Peyer's patch (tissue), 4 donors: ENCODE measurements at regions not wholly inside any gene's neighbourhood (a gene's known extent, or its start where the extent isn't known, plus 50 kb on each side); places are given as distances from the start of the nearest gene placed in this dataset.

Source experiments
- DNase-seq, 3 donors: peaks; one replicate each; pipeline ENCODE4 v3.0.0-alpha.2; 2017 to 2019
- H3K27ac ChIP-seq, 4 donors: fragments of 200-600 bp; sonication (generic); one replicate each; pipeline ENCODE4 v1.5.1; 2016 to 2019
- H3K27me3 ChIP-seq, 2 donors: fragments of 200-600 bp; sonication (generic); one replicate each; pipeline ENCODE4 v1.5.1; 2019
- H3K36me3 ChIP-seq, 3 donors: fragments of 200-600 bp; sonication (generic); one replicate each; pipeline ENCODE4 v1.5.1; 2016 to 2019
- H3K4me1 ChIP-seq, 4 donors: fragments of 200-600 bp; sonication (generic); one replicate each; pipeline ENCODE4 v1.5.1; 2016 to 2019
- H3K4me3 ChIP-seq, 4 donors: fragments of 200-600 bp; sonication (generic); 1 replicate in 3 of 4; 2 replicates in 1 of 4; pipeline ENCODE4 v1.5.1; 2016 to 2019; ENCODE audit warnings: mild to moderate bottlenecking in 1 of 4
- H3K9me3 ChIP-seq, 4 donors: fragments of 200-600 bp; sonication (generic); one replicate each; pipeline ENCODE4 v1.5.1; 2016 to 2019; ENCODE audit warnings: mild to moderate bottlenecking in 1 of 4
- POLR2A ChIP-seq, 2 donors: fragments of 450-650 bp; IDR thresholded peaks; one replicate each; pipeline ENCODE4 v1.5.1; 2017; ENCODE audit warnings: antibody characterized with exemption in 2 of 2, mild to moderate bottlenecking in 2 of 2, moderate library complexity in 2 of 2
- TF ChIP-seq, protein P1 (sequence below), 6 experiments: fragments of 450-650 bp in 4 of 6; fragments of 200-600 bp in 2 of 6; sonication (generic) in 1 of 6; IDR thresholded peaks; one replicate each; pipeline ENCODE4 v1.5.1; 2017 to 2019; ENCODE audit warnings: antibody characterized with exemption in 6 of 6, mild to moderate bottlenecking in 3 of 6, moderate library complexity in 1 of 6

DNA sequence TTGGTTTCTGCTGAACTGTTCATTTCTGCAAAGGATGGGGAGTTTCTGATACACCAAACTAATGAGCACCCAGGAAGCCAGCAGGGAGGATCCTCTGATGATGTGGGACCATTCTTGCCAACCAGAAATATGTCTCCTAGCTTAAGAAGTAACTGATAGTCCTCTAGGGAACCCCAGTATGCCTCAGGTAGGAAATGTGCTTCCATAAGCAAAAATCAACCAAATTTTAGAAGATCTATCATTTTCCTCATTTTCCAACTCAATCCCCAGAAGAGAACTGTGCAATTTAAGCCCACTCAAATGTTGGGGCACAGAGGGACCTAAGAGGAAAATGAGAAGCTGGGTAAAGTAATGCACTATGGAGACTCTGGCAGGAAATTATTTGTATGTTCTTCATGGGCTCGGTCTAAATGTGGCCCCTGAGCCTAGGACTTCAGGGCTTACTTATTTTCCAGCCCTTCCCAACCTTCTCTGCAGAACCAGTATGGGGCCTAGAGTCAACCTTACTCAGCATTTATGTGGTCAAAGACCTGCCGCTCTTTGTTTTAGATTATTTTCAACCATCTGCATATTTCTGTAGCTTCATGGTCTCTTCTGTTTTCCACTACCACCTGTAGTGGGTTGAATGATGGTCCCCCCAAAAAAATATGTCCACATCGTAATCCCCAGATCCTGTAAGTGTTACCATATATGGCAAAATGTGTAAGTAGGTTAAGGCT, 359.8 kb upstream of the CDH4 start:
- H3K27ac ChIP-seq, result no peak overlapping the region
- TF ChIP-seq, protein P1, sequence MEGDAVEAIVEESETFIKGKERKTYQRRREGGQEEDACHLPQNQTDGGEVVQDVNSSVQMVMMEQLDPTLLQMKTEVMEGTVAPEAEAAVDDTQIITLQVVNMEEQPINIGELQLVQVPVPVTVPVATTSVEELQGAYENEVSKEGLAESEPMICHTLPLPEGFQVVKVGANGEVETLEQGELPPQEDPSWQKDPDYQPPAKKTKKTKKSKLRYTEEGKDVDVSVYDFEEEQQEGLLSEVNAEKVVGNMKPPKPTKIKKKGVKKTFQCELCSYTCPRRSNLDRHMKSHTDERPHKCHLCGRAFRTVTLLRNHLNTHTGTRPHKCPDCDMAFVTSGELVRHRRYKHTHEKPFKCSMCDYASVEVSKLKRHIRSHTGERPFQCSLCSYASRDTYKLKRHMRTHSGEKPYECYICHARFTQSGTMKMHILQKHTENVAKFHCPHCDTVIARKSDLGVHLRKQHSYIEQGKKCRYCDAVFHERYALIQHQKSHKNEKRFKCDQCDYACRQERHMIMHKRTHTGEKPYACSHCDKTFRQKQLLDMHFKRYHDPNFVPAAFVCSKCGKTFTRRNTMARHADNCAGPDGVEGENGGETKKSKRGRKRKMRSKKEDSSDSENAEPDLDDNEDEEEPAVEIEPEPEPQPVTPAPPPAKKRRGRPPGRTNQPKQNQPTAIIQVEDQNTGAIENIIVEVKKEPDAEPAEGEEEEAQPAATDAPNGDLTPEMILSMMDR (IDR thresholded peaks at IDR 0.05), result no peak

DNA sequence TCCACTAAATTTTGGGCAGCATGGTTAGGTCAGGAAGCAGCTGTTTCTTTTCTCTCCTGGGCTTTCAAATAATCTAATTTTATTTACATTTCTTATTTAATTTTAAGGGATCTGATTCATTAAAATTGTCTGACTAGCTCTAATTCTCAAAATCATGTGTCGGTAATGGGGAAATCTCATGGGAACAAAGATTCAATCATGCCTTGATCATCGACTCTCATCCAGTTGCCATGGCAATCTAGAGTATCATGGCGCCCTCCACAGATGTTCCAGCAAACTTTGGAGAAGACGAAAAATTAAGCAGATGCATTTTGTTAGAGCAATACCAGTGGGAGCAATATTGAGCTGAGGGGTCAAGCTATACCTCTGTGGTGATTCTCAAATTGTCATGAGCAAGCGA, 358.0 kb upstream of the CDH4 start:
- TF ChIP-seq, protein P1 (IDR thresholded peaks at IDR 0.05), result no peak
- no peak for TF ChIP-seq POLR2A (IDR thresholded peaks at IDR 0.05)
- no peaks in the 10 kb centered on the region for H3K27me3 ChIP-seq

More for the DNA sequence above, 359.8 kb upstream of the CDH4 start:
- Histone ChIP-seq H3K9me3 (no peaks in the 10 kb centered on the region), H3K36me3 (no peaks in the 10 kb centered on the region), H3K4me3 (no peak overlapping the region), H3K27me3 (no peaks in the 10 kb centered on the region), H3K4me1 (no peaks in the 10 kb centered on the region)
- no peak for DNase-seq

DNA sequence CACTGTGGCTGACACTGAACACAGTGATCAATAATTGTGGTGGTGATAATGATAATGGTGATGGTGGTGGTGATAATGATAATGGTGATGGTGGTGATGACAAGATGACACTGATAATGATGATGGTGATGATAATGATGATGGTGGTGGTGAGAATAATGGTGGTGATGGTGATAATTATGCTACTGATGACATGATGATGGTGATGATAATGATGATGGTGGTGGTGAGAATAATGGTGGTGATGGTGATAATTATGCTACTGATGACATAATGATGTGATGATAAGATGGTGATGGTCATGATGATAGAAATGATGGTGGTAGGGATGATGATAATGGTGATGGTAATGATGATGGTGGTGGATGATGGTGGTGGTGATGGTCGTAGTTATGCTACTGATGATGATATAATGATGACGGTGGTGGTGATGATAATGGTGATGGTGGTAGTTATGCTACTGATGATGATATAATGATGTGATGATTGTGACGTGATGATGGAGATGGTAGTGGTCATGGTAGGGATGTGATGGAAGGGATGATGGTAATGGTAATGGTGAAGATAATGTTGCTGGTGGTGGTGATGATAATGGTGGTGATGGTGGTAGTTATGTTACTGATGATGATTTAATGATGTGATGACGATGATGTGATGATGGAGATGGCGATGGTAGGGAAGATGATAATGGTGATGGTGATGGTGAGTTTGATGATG, 356.5 kb upstream of the CDH4 start:
- no peak for TF ChIP-seq POLR2A (IDR thresholded peaks at IDR 0.05)
- TF ChIP-seq, protein P1 (IDR thresholded peaks at IDR 0.05), result no peak
- DNase-seq, result no peak

More for the DNA sequence above, 358.0 kb upstream of the CDH4 start:
- H3K4me3 ChIP-seq, result no peak overlapping the region
- no peaks in the 10 kb centered on the region for H3K4me1 ChIP-seq
- DNase-seq, result no peak
- H3K9me3 ChIP-seq, result no peaks in the 10 kb centered on the region
- no peaks in the 10 kb centered on the region for H3K36me3 ChIP-seq
- H3K27ac ChIP-seq, result no peak overlapping the region

DNA sequence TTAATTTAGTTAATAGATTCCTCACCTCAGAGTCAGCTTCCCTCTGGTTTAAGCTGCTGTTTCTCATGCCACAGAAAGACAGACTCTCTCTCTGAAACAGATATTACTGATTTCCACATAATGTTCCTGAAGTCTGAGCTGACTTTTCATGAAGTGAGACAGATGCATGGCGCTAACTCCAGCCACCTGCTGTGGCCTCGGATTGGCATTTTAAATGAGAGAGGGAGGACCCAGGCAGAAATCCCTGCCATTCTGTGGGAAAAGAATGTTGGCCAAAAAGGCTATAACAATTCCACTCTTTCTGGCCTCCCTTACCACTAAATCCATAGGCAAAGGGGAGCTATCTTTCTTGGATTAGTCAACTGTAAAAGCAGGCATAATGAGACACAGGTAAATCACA, 354.1 kb upstream of the CDH4 start:
- Histone ChIP-seq H3K27me3 (no peaks in the 10 kb centered on the region), H3K4me1 (no peaks in the 10 kb centered on the region), H3K36me3 (no peaks in the 10 kb centered on the region), H3K9me3 (no peaks in the 10 kb centered on the region), H3K4me3 (no peak overlapping the region), H3K27ac (no peak overlapping the region)
- no peak for DNase-seq
- TF ChIP-seq, protein P1 (IDR thresholded peaks at IDR 0.05), result no peak
- no peak for TF ChIP-seq POLR2A (IDR thresholded peaks at IDR 0.05)

More for the DNA sequence above, 356.5 kb upstream of the CDH4 start:
- no peak overlapping the region for H3K27ac ChIP-seq
- no peaks in the 10 kb centered on the region for H3K36me3 ChIP-seq
- H3K9me3 ChIP-seq, result no peaks in the 10 kb centered on the region
- H3K4me1 ChIP-seq, result no peaks in the 10 kb centered on the region
- no peaks in the 10 kb centered on the region for H3K27me3 ChIP-seq
- no peak overlapping the region for H3K4me3 ChIP-seq

DNA sequence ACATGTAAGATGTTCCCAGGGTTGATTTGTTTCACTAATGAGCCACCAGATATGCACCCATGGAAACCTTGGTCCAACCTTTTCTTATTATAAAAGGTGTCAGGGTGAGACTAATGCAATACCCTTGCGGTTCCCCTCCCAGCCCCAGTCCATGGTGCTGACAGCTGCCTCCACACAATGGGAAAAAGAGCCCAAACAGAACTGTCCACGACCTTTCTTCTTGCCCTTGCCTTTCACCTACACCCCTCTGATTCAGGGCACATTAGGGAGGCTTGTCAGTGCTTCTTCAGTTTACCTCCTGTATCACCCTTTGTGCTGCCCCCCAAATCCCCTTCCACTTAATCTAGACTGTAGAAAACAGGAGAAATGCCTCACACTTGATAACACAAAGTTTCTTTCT, 352.7 kb upstream of the CDH4 start:
- no peak overlapping the region for H3K4me3 ChIP-seq
- no peak overlapping the region for H3K27ac ChIP-seq
- no peak for TF ChIP-seq POLR2A (IDR thresholded peaks at IDR 0.05)
- TF ChIP-seq, protein P1 (IDR thresholded peaks at IDR 0.05), result no peak
- H3K27me3 ChIP-seq, result no peaks in the 10 kb centered on the region
- H3K4me1 ChIP-seq, result no peaks in the 10 kb centered on the region
- no peaks in the 10 kb centered on the region for H3K9me3 ChIP-seq
- DNase-seq, result no peak
- H3K36me3 ChIP-seq, result no peaks in the 10 kb centered on the region
